GM12878 (cell line): ENCODE measurements at regions not wholly inside any gene's neighbourhood (a gene's known extent, or its start where the extent isn't known, plus 50 kb on each side); places are given as distances from the start of the nearest gene placed in this dataset.
"Not testable (repeated sequence)": the region's sequence is repeated elsewhere in the genome, so short reads cannot be mapped to it uniquely, and the experiment has no call there.

Source experiments
- BHLHE40 ChIP-seq, 2 experiments: fragments of 450-650 bp in 1 of 2; IDR thresholded peaks; 2 replicates each; pipeline ENCODE4 v1.6.1; 2011 to 2017; ENCODE audit warnings: low read depth in 2 of 2, borderline replicate concordance in 1 of 2, improper control_type of control experiment in 1 of 2, low read length in 1 of 2, mild to moderate bottlenecking in 1 of 2
- CHD1 ChIP-seq: IDR thresholded peaks from 2 replicates; pipeline ENCODE4 v1.6.1; 2012; ENCODE audit warnings: low read depth, low read length, improper control_type of control experiment
- CTCF ChIP-seq, 3 experiments: IDR thresholded peaks in 2 of 3; conservative IDR thresholded peaks in 1 of 3; 2 replicates each; pipeline ENCODE4 v1.5.1; 2011; ENCODE audit warnings: low read depth in 3 of 3, low read length in 3 of 3, mild to moderate bottlenecking in 3 of 3, control low read depth in 2 of 3, moderate library complexity in 2 of 3, inconsistent platforms in 1 of 3, mixed read lengths in 1 of 3; ENCODE audit not compliant: control insufficient read depth in 2 of 3, insufficient read depth in 1 of 3; ENCODE audit errors: extremely low read depth in 1 of 3
- EGR1 ChIP-seq, 2 experiments: IDR thresholded peaks; 1 replicate in 1 of 2; 2 replicates in 1 of 2; pipeline ENCODE4 v1.6.1; 2011 to 2012; ENCODE audit warnings: low read depth in 2 of 2, low read length in 2 of 2, borderline replicate concordance in 1 of 2, mild to moderate bottlenecking in 1 of 2, moderate library complexity in 1 of 2
- FOS ChIP-seq: IDR thresholded peaks from 3 replicates; pipeline ENCODE4 v1.6.1; 2011; ENCODE audit warnings: borderline replicate concordance; ENCODE audit not compliant: insufficient read length; ENCODE audit errors: extremely low read depth
- MEF2A ChIP-seq: IDR thresholded peaks from 2 replicates; pipeline ENCODE4 v1.6.1; 2011; ENCODE audit warnings: low read depth, mild to moderate bottlenecking, low read length, moderate library complexity; ENCODE audit not compliant: insufficient read depth
- NR2C2 ChIP-seq: IDR thresholded peaks from 2 replicates; pipeline ENCODE4 v1.6.1; 2011; ENCODE audit warnings: borderline replicate concordance, low read depth; ENCODE audit not compliant: control insufficient read depth, insufficient read length
- PRDM15 ChIP-seq: fragments of 450-650 bp; formaldehyde crosslinking; IDR thresholded peaks from 2 replicates; pipeline ENCODE4 v1.4.0; 2020; ENCODE audit warnings: mild to moderate bottlenecking, moderate library complexity
- SIN3A ChIP-seq: IDR thresholded peaks from 2 replicates; pipeline ENCODE4 v1.6.1; 2012; ENCODE audit warnings: low read depth, low read length, improper control_type of control experiment
- SRF ChIP-seq, 2 experiments: IDR thresholded peaks; 2 replicates each; pipeline ENCODE4 v1.6.1; 2011; ENCODE audit warnings: low read depth in 2 of 2, low read length in 2 of 2, mild to moderate bottlenecking in 1 of 2, moderate library complexity in 1 of 2
- SUZ12 ChIP-seq: fragments of 200-600 bp; sonication (generic); IDR thresholded peaks from one replicate; pipeline ENCODE4 v1.6.1; 2018; ENCODE audit warnings: antibody characterized with exemption, mild to moderate bottlenecking; ENCODE audit not compliant: unreplicated experiment
- TF ChIP-seq, protein P1 (sequence below): fragments of 450-650 bp; conservative IDR thresholded peaks from 2 replicates; pipeline ENCODE4 v1.6.1; 2017; ENCODE audit warnings: mild to moderate bottlenecking, moderate library complexity
- TF ChIP-seq, protein P2 (sequence below): IDR thresholded peaks from 2 replicates; pipeline ENCODE4 v1.6.1; 2012; ENCODE audit warnings: mild to moderate bottlenecking, low read depth, low read length
- TF ChIP-seq, protein P3 (sequence below): IDR thresholded peaks from 2 replicates; pipeline ENCODE4 v1.6.1; 2011; ENCODE audit warnings: low read depth, mild to moderate bottlenecking, low read length, moderate library complexity, borderline replicate concordance; ENCODE audit errors: extremely low read depth

GRCh38 chr11:50146308-50146707 lies 113.6 kb downstream of the OR4C45 start:
- not testable (repeated sequence) for TF ChIP-seq EGR1 (IDR thresholded peaks at IDR 0.05; ENCODE audit: borderline replicate concordance in 1 of 2, low read depth in 2 of 2, low read length in 2 of 2); CHD1; SUZ12; SRF (IDR thresholded peaks at IDR 0.05; ENCODE audit: low read depth in 2 of 2, low read length in 2 of 2); NR2C2; MEF2A; SIN3A; CTCF (IDR thresholded peaks at IDR 0.05 in 2 of 3, conservative IDR thresholded peaks at IDR 0.05 in 1 of 3; ENCODE audit: control insufficient read depth in 2 of 3, extremely low read depth in 1 of 3, insufficient read depth in 1 of 3, low read depth in 3 of 3, low read length in 3 of 3); BHLHE40 (IDR thresholded peaks at IDR 0.05; ENCODE audit: borderline replicate concordance in 1 of 2, low read depth in 2 of 2, low read length in 1 of 2); PRDM15 (CRISPR knock-in tag); FOS
- TF ChIP-seq, protein P1, sequence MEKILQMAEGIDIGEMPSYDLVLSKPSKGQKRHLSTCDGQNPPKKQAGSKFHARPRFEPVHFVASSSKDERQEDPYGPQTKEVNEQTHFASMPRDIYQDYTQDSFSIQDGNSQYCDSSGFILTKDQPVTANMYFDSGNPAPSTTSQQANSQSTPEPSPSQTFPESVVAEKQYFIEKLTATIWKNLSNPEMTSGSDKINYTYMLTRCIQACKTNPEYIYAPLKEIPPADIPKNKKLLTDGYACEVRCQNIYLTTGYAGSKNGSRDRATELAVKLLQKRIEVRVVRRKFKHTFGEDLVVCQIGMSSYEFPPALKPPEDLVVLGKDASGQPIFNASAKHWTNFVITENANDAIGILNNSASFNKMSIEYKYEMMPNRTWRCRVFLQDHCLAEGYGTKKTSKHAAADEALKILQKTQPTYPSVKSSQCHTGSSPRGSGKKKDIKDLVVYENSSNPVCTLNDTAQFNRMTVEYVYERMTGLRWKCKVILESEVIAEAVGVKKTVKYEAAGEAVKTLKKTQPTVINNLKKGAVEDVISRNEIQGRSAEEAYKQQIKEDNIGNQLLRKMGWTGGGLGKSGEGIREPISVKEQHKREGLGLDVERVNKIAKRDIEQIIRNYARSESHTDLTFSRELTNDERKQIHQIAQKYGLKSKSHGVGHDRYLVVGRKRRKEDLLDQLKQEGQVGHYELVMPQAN = not testable (repeated sequence)
- TF ChIP-seq, protein P2, sequence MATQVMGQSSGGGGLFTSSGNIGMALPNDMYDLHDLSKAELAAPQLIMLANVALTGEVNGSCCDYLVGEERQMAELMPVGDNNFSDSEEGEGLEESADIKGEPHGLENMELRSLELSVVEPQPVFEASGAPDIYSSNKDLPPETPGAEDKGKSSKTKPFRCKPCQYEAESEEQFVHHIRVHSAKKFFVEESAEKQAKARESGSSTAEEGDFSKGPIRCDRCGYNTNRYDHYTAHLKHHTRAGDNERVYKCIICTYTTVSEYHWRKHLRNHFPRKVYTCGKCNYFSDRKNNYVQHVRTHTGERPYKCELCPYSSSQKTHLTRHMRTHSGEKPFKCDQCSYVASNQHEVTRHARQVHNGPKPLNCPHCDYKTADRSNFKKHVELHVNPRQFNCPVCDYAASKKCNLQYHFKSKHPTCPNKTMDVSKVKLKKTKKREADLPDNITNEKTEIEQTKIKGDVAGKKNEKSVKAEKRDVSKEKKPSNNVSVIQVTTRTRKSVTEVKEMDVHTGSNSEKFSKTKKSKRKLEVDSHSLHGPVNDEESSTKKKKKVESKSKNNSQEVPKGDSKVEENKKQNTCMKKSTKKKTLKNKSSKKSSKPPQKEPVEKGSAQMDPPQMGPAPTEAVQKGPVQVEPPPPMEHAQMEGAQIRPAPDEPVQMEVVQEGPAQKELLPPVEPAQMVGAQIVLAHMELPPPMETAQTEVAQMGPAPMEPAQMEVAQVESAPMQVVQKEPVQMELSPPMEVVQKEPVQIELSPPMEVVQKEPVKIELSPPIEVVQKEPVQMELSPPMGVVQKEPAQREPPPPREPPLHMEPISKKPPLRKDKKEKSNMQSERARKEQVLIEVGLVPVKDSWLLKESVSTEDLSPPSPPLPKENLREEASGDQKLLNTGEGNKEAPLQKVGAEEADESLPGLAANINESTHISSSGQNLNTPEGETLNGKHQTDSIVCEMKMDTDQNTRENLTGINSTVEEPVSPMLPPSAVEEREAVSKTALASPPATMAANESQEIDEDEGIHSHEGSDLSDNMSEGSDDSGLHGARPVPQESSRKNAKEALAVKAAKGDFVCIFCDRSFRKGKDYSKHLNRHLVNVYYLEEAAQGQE = not testable (repeated sequence)
- TF ChIP-seq, protein P3, sequence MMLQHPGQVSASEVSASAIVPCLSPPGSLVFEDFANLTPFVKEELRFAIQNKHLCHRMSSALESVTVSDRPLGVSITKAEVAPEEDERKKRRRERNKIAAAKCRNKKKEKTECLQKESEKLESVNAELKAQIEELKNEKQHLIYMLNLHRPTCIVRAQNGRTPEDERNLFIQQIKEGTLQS = not testable (repeated sequence)
